SU-DHL-6 (cell line): ENCODE measurements at regions not wholly inside any gene's neighbourhood (a gene's known extent, or its start where the extent isn't known, plus 50 kb on each side); places are given as distances from the start of the nearest gene placed in this dataset.

Source experiments
- EZH2phosphoT487 ChIP-seq: fragments of 200-600 bp; sonication (generic), shearing (Covaris generic); conservative IDR thresholded peaks from 2 replicates; pipeline ENCODE4 v1.6.1; 2018; ENCODE audit warnings: mild to moderate bottlenecking, antibody characterized with exemption, low read length, moderate library complexity, mixed read lengths
- TF ChIP-seq, protein P1 (sequence below): fragments of 200-600 bp; sonication (generic); IDR thresholded peaks from one replicate; pipeline ENCODE4 v1.5.1; 2017; ENCODE audit warnings: antibody characterized with exemption, mild to moderate bottlenecking, low read length, moderate library complexity; ENCODE audit not compliant: insufficient read depth, poor library complexity, severe bottlenecking

- TF ChIP-seq, protein P1, sequence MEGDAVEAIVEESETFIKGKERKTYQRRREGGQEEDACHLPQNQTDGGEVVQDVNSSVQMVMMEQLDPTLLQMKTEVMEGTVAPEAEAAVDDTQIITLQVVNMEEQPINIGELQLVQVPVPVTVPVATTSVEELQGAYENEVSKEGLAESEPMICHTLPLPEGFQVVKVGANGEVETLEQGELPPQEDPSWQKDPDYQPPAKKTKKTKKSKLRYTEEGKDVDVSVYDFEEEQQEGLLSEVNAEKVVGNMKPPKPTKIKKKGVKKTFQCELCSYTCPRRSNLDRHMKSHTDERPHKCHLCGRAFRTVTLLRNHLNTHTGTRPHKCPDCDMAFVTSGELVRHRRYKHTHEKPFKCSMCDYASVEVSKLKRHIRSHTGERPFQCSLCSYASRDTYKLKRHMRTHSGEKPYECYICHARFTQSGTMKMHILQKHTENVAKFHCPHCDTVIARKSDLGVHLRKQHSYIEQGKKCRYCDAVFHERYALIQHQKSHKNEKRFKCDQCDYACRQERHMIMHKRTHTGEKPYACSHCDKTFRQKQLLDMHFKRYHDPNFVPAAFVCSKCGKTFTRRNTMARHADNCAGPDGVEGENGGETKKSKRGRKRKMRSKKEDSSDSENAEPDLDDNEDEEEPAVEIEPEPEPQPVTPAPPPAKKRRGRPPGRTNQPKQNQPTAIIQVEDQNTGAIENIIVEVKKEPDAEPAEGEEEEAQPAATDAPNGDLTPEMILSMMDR: no peak
- no peak for TF ChIP-seq EZH2phosphoT487
These were observed 583.3 kb downstream of the SATB2 start for GRCh38 chr2:198874472-198874858.
